H9 (cell line): ENCODE measurements at regions not wholly inside any gene's neighbourhood (a gene's known extent, or its start where the extent isn't known, plus 50 kb on each side); places are given as distances from the start of the nearest gene placed in this dataset.

Experiments
- DNase-seq: peaks from one replicate; pipeline ENCODE4 v3.0.0-alpha.2; 2017
- H2AFZ ChIP-seq: one replicate; pipeline ENCODE4 v1.6.1; 2013; ENCODE audit warnings: mild to moderate bottlenecking, low read length, control low read depth, moderate library complexity
- H2AK5ac ChIP-seq: 2 replicates; pipeline ENCODE4 v1.6.1; 2013; ENCODE audit warnings: low read length, control low read depth, mixed read lengths; ENCODE audit not compliant: insufficient read length
- H2BK120ac ChIP-seq: one replicate; pipeline ENCODE4 v1.6.1; 2013; ENCODE audit warnings: low read depth, mild to moderate bottlenecking, low read length, control low read depth, inconsistent platforms; ENCODE audit not compliant: poor library complexity, severe bottlenecking
- H2BK12ac ChIP-seq: 2 replicates; pipeline ENCODE4 v1.6.1; 2013; ENCODE audit warnings: low read length, control low read depth, mixed read lengths, low read depth; ENCODE audit not compliant: insufficient read length
- H2BK15ac ChIP-seq: 2 replicates; pipeline ENCODE4 v1.6.1; 2013; ENCODE audit warnings: low read depth, low read length, control low read depth
- H2BK20ac ChIP-seq: one replicate; pipeline ENCODE4 v1.6.1; 2013; ENCODE audit warnings: low read depth, mild to moderate bottlenecking, low read length, control low read depth, inconsistent platforms; ENCODE audit not compliant: poor library complexity, severe bottlenecking
- H2BK5ac ChIP-seq: 2 replicates; pipeline ENCODE4 v1.6.1; 2013; ENCODE audit warnings: low read length, control low read depth, mixed read lengths; ENCODE audit not compliant: insufficient read length
- H3K14ac ChIP-seq: 2 replicates; pipeline ENCODE4 v1.6.1; 2013; ENCODE audit warnings: low read length, control low read depth; ENCODE audit not compliant: insufficient read depth
- H3K18ac ChIP-seq: 2 replicates; pipeline ENCODE4 v1.6.1; 2013; ENCODE audit warnings: low read depth, mild to moderate bottlenecking, mixed read lengths, low read length, control low read depth; ENCODE audit not compliant: insufficient read length
- H3K23ac ChIP-seq: 2 replicates; pipeline ENCODE4 v1.6.1; 2013; ENCODE audit warnings: low read length, control low read depth, mixed read lengths, low read depth; ENCODE audit not compliant: insufficient read length
- H3K23me2 ChIP-seq: 2 replicates; pipeline ENCODE4 v1.6.1; 2013; ENCODE audit warnings: low read depth, mild to moderate bottlenecking, mixed read lengths, low read length, control low read depth; ENCODE audit not compliant: insufficient read length, poor library complexity, severe bottlenecking
- H3K27ac ChIP-seq: 2 replicates; pipeline ENCODE4 v1.5.1; 2013; ENCODE audit warnings: low read length, control low read depth, mixed read lengths, low read depth; ENCODE audit not compliant: insufficient read length
- H3K27me3 ChIP-seq: 2 replicates; pipeline ENCODE4 v1.6.1; 2013; ENCODE audit warnings: low read length, control low read depth, inconsistent platforms; ENCODE audit not compliant: insufficient read depth
- H3K4ac ChIP-seq: 2 replicates; pipeline ENCODE4 v1.6.1; 2013; ENCODE audit warnings: low read depth, mild to moderate bottlenecking, control low read depth, inconsistent platforms, low read length, moderate library complexity
- H3K4me1 ChIP-seq: 2 replicates; pipeline ENCODE4 v1.6.1; 2013; ENCODE audit warnings: low read length, control low read depth, inconsistent platforms; ENCODE audit not compliant: insufficient read depth
- H3K4me2 ChIP-seq: 2 replicates; pipeline ENCODE4 v1.6.1; 2013; ENCODE audit warnings: low read length, control low read depth, mixed read lengths; ENCODE audit not compliant: insufficient read length, insufficient read depth
- H3K56ac ChIP-seq: 2 replicates; pipeline ENCODE4 v1.6.1; 2013; ENCODE audit warnings: low read depth, mild to moderate bottlenecking, mixed read lengths, low read length, control low read depth; ENCODE audit not compliant: insufficient read length
- H3K79me1 ChIP-seq: 2 replicates; pipeline ENCODE4 v1.6.1; 2013; ENCODE audit warnings: low read depth, mild to moderate bottlenecking, moderate library complexity, low read length, control low read depth, inconsistent platforms; ENCODE audit not compliant: insufficient read depth, poor library complexity, severe bottlenecking
- H3K79me2 ChIP-seq: 2 replicates; pipeline ENCODE4 v1.6.1; 2013; ENCODE audit warnings: low read length, control low read depth, inconsistent platforms; ENCODE audit not compliant: insufficient read depth
- H3K9ac ChIP-seq: 2 replicates; pipeline ENCODE4 v1.6.1; 2013; ENCODE audit warnings: low read length, control low read depth, mixed read lengths; ENCODE audit not compliant: insufficient read length; ENCODE audit errors: extremely low read depth
- H3K9me3 ChIP-seq: one replicate; pipeline ENCODE4 v1.6.1; 2013; ENCODE audit warnings: low read depth, low read length, inconsistent platforms; ENCODE audit not compliant: control insufficient read depth
- H3T11ph ChIP-seq: one replicate; pipeline ENCODE4 v1.6.1; 2013; ENCODE audit warnings: mild to moderate bottlenecking, low read length, control low read depth, inconsistent platforms
- H4K20me1 ChIP-seq: one replicate; pipeline ENCODE4 v1.6.1; 2013; ENCODE audit not compliant: control insufficient read depth, insufficient read length, insufficient read depth
- H4K5ac ChIP-seq: 2 replicates; pipeline ENCODE4 v1.6.1; 2013; ENCODE audit warnings: low read depth, mild to moderate bottlenecking, mixed read lengths, low read length, control low read depth; ENCODE audit not compliant: insufficient read length
- H4K8ac ChIP-seq: replicated peaks from 2 replicates; pipeline ENCODE4 v1.6.1; 2013; ENCODE audit warnings: low read length, control low read depth, mixed read lengths, low read depth; ENCODE audit not compliant: insufficient read length
- H4K91ac ChIP-seq: 2 replicates; pipeline ENCODE4 v1.6.1; 2013; ENCODE audit warnings: low read depth, mild to moderate bottlenecking, moderate library complexity, mixed read lengths, low read length, control low read depth; ENCODE audit not compliant: insufficient read length
- H3K27ac Mint-ChIP-seq, 3 experiments: 2 replicates in 2 of 3; 3 replicates in 1 of 3; pipeline ENCODE4 v1.8.0; 2020 to 2021; ENCODE audit warnings: mixed read lengths in 3 of 3, mild to moderate bottlenecking in 1 of 3, moderate library complexity in 1 of 3
- H3K27me3 Mint-ChIP-seq: 2 replicates; pipeline ENCODE4 v1.8.0; 2021; ENCODE audit warnings: low read depth, mild to moderate bottlenecking, moderate library complexity, mixed read lengths
- H3K36me3 Mint-ChIP-seq, 3 experiments: 2 replicates in 2 of 3; 3 replicates in 1 of 3; pipeline ENCODE4 v1.8.0; 2020 to 2021; ENCODE audit warnings: low read depth in 3 of 3, mixed read lengths in 3 of 3; ENCODE audit not compliant: insufficient read depth in 1 of 3
- H3K4me1 Mint-ChIP-seq, 2 experiments: 2 replicates each; pipeline ENCODE4 v1.8.0; 2020; ENCODE audit warnings: mixed read lengths in 2 of 2
- H3K4me3 Mint-ChIP-seq, 2 experiments: 2 replicates in 1 of 2; 3 replicates in 1 of 2; pipeline ENCODE4 v1.8.0; 2020 to 2021; ENCODE audit warnings: mild to moderate bottlenecking in 2 of 2, mixed read lengths in 2 of 2, moderate library complexity in 1 of 2
- H3K9me3 Mint-ChIP-seq, 2 experiments: 2 replicates in 1 of 2; 3 replicates in 1 of 2; pipeline ENCODE4 v1.8.0; 2020; ENCODE audit warnings: mild to moderate bottlenecking in 2 of 2, mixed read lengths in 2 of 2, moderate library complexity in 1 of 2
- CTCF ChIP-seq: fragments of 200-600 bp; sonication (generic); conservative IDR thresholded peaks from 3 replicates; pipeline ENCODE4 v1.8.0; 2021; ENCODE audit warnings: antibody characterized with exemption, mild to moderate bottlenecking
- WGBS: extraction: QIAGEN DNeasy Blood & Tissue Kit; methylation state at CpG from one replicate; pipeline ENCODE4 v1.1.7; 2013; ENCODE audit warnings: missing lambda C conversion rate, low lambda C conversion rate, mixed read lengths; ENCODE audit not compliant: insufficient read length; ENCODE audit errors: extremely low coverage; 5-methylcytosine and 5-hydroxymethylcytosine counted together

GRCh38 chr14:106215229-106215628, 688.8 kb downstream of the TMEM121 start:
- Histone ChIP-seq H2BK20ac (no peak overlapping the region), H3K4me2 (no peak overlapping the region), H3K27ac (no peak overlapping the region), H3K9ac (no peak overlapping the region), H2BK5ac (no peak overlapping the region), H2BK12ac (no peak overlapping the region), H3K23me2 (no peaks in the 10 kb centered on the region), H4K8ac (no peak overlapping the region), H2AFZ (no peak overlapping the region), H3K9me3 (peaks cover 93% of the 10 kb centered on the region), H3K4me1 (no peaks in the 10 kb centered on the region), H3K23ac (no peak overlapping the region), H3K14ac (no peak overlapping the region), H3K18ac (no peak overlapping the region), H2BK15ac (no peak overlapping the region), H4K5ac (no peak overlapping the region), H4K91ac (no peak overlapping the region), H2BK120ac (no peak overlapping the region), H3K27me3 (no peaks in the 10 kb centered on the region), H3K4ac (no peak overlapping the region), H3K56ac (no peak overlapping the region), H2AK5ac (no peak overlapping the region), H3T11ph (no peak overlapping the region), H3K79me2 (no peaks in the 10 kb centered on the region), H4K20me1 (no peaks in the 10 kb centered on the region), H3K79me1 (no peaks in the 10 kb centered on the region)
- no peak for DNase-seq
- no peak overlapping the region for H3K27ac Mint-ChIP-seq
- no peaks in the 10 kb centered on the region for H3K4me1 Mint-ChIP-seq
- TF ChIP-seq CTCF = no peak
- peaks cover under 1% of the 10 kb centered on the region; the same call in 1 of the 2 replicates for H3K27me3 Mint-ChIP-seq
- H3K9me3 Mint-ChIP-seq = peaks cover 96 to 98% of the 10 kb centered on the region in 2 experiments
- H3K4me3 Mint-ChIP-seq = no peak overlapping the region
- WGBS = no CpG with 5 or more reads among the region's 2 CpGs
- H3K36me3 Mint-ChIP-seq = peaks cover 4 to 16% (median 14%) of the 10 kb centered on the region in 3 experiments; a peak in 6 of 7 replicates
